Peyer's patch (tissue), 4 donors: ENCODE measurements at regions not wholly inside any gene's neighbourhood (a gene's known extent, or its start where the extent isn't known, plus 50 kb on each side); places are given as distances from the start of the nearest gene placed in this dataset.

Source experiments
- CTCF ChIP-seq, 6 experiments: fragments of 450-650 bp in 4 of 6; fragments of 200-600 bp in 2 of 6; sonication (generic) in 1 of 6; IDR thresholded peaks; one replicate each; pipeline ENCODE4 v1.5.1; 2017 to 2019; ENCODE audit warnings: antibody characterized with exemption in 6 of 6, mild to moderate bottlenecking in 3 of 6, moderate library complexity in 1 of 6
- POLR2A ChIP-seq, 2 donors: fragments of 450-650 bp; IDR thresholded peaks; one replicate each; pipeline ENCODE4 v1.5.1; 2017; ENCODE audit warnings: antibody characterized with exemption in 2 of 2, mild to moderate bottlenecking in 2 of 2, moderate library complexity in 2 of 2

GRCh38 chr11:28743061-28743550, 634.9 kb downstream of the METTL15 start:
- no peak for TF ChIP-seq CTCF (IDR thresholded peaks at IDR 0.05)
- TF ChIP-seq POLR2A (IDR thresholded peaks at IDR 0.05): no peak
